Lung microvascular endothelial cell (primary cell): ENCODE measurements at regions not wholly inside any gene's neighbourhood (a gene's known extent, or its start where the extent isn't known, plus 50 kb on each side); places are given as distances from the start of the nearest gene placed in this dataset.

Source experiments
- DNase-seq, 2 donors: peaks; one replicate each; pipeline versions ENCODE4 v3.0.0 to v3.0.0-alpha.2; 2010; ENCODE audit warnings: low read depth in 2 of 2

- no peak for DNase-seq
Measured at GRCh38 chr7:106807474-106807873, 57.6 kb upstream of the PIK3CG start.

DNA sequence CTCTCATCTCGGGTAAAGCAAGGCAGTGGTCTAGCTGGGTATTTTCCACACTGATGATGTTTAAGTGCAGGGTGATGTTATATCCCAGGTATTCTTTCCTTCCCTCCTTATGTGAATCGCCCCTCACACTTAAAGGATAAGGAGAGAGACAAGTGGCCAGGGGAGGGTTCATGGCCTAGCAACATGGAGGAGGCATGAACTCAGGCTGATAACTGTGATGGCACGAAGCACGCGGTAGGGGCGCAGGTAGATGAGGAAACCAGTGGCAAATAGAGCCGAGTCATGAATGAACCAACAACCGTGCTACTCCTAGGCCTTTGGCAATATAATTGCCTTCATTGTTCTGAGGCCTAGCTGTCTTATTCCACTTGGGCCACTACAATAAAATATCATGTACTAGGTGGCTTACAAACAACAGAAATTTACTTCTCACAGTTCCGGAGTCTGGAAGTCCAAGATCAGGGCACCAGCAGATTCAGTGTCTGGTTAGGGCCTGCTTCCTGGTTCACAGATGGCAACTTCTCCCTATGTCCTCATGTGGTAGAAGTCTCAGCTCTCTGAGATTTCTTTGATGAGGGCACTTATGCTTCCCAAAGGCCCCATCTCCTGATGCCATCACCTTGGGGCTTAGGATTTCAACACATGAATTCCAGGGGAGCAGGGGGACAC, 56.0 kb upstream of the PIK3CG start:
- no peak for DNase-seq

DNA sequence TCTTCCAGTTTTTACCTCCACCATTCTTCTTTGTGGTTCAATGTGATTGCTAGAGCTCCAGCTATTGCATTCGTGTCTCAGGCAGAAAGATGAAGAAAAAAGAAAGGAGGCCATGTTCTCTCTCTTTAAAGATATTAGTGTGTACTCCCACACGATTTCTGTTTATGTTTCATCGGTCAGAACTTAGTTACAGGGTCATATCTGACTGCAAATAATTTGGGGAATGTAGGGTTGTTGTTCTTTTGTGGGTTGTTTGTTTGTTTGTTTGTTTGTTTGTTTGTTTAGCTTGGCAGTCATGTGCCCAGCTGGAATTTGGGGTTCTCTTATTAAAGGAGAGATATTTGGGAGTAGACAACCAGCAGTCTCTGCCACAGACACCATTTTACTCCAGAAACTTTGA, 53.6 kb upstream of the PIK3CG start:
- no peak for DNase-seq

DNA sequence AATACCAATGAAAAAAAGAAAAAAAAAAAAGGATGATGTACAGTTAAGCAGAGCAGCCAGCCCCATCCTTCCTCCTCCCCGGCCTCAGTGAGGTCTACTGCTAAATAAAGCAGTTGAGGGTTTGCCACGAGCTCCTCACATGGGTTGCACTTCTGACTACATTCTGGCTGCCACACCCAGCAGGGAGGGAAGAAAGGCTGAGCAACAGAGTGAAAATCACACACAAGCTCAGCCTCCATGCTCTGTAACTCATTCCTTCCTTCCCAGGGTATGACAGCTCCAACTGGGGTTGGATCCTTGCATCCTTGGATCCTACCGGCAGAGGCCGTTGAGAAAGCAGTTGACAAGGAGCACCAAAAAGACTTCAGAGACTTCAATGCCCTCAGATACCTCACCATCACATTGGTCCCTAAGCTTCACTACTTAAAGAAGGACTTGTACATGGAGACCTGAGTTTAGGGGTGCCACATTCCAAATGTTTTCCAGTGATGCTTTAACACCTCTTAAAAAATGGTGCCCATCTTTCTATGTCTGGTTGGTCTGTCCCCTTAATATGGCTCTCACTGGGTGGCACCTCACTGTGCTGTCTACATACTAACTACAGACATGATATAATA, 52.9 kb upstream of the PIK3CG start:
- no peak for DNase-seq

DNA sequence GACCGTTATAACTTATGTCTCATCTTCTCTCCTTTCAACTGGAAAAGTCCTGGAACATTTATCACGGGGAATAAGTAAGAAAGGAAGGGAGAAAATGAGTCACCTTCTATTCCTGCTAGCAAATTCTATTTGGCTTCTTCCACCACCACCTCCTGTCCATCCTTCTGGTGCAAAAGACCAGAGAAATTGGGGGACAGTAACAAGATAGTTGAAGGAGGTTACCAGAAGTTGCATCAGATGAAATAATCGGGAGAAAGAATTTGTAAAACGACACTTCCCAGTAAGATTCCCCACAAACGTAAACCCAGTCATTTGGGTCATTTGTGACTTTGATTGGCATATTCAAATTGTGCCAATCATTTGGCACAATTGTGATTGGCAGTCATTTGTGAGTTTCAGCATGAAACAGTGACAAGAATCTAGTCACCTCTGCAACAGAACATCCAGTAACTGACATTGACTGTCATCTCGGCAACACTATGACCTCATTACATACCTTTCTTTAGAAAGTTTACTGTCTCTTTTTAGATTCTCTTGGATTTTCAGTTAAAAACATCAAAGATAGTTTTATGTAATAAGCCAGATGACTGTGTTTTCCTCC, 51.3 kb upstream of the PIK3CG start:
- DNase-seq: peak in 1 of 2 donors; percentile 55

DNA sequence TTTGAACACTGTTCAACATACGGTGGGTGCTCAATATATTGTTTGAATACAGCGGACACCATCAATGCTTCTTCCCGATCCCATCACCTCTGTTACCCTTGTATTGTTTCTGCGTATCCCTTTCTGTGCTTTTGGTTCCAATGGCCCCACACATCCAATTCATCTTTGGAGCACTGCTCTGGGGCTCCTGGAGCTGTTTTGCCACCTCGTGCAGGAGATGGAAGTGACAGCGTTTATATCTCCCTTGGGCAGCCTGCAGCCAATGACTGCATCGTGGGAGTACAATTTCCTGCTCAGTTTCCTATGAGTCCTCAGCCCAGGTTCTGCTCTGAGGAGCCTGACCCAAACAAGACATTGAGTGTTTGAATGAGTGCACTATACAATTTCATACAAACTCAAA, 50.2 kb upstream of the PIK3CG start:
- peak in 1 of 2 donors; percentile 44 for DNase-seq
